H1 (cell line): ENCODE measurements at regions not wholly inside any gene's neighbourhood (a gene's known extent, or its start where the extent isn't known, plus 50 kb on each side); places are given as distances from the start of the nearest gene placed in this dataset.

Experiments
- CTCF ChIA-PET: fragments of 300-600 bp; sonication (Branson Sonifier 250); formaldehyde crosslinking; loops from one replicate; lab custom pipeline; 2021; ENCODE audit not compliant: partially characterized antibody; lab: Charles Lee
- POLR2A ChIA-PET: fragments of 300-600 bp; sonication (Branson Sonifier 250); formaldehyde crosslinking; loops from one replicate; lab custom pipeline; 2021; ENCODE audit warnings: inconsistent platforms; ENCODE audit not compliant: partially characterized antibody; lab: Charles Lee
- DNase-seq, 2 experiments: peaks; one replicate each; pipeline versions ENCODE4 v3.0.0 to v3.0.0-alpha.2; 2010 to 2022; ENCODE audit warnings: low spot score in 2 of 2, low read depth in 1 of 2, mixed read lengths in 1 of 2
- FAIRE-seq: peaks from 2 replicates; lab custom pipeline; 2011; peaks lifted over from hg19 to GRCh38; lab: Jason Lieb, UNC
- H2AFZ ChIP-seq: 2 replicates; pipeline ENCODE4 v1.8.1; 2012; ENCODE audit warnings: low read length, inconsistent platforms
- H2AK5ac ChIP-seq: 2 replicates; pipeline ENCODE4 v1.6.1; 2013; ENCODE audit warnings: low read depth, low read length
- H2BK120ac ChIP-seq: replicated peaks from 2 replicates; pipeline ENCODE3; 2013; ENCODE audit warnings: low read depth, low read length, inconsistent platforms
- H2BK12ac ChIP-seq: 2 replicates; pipeline ENCODE4 v1.6.1; 2013; ENCODE audit warnings: low read depth, low read length
- H2BK15ac ChIP-seq: 2 replicates; pipeline ENCODE4 v1.6.1; 2013; ENCODE audit warnings: low read length
- H2BK20ac ChIP-seq: 2 replicates; pipeline ENCODE4 v1.6.1; 2013; ENCODE audit warnings: low read length
- H2BK5ac ChIP-seq: 2 replicates; pipeline ENCODE4 v1.6.1; 2013; ENCODE audit warnings: low read depth, low read length
- H3K14ac ChIP-seq: 2 replicates; pipeline ENCODE4 v1.6.1; 2013; ENCODE audit warnings: inconsistent platforms; ENCODE audit not compliant: insufficient read length
- H3K18ac ChIP-seq: 2 replicates; pipeline ENCODE4 v1.6.1; 2013; ENCODE audit warnings: low read length; ENCODE audit errors: extremely low read depth
- H3K23ac ChIP-seq: 2 replicates; pipeline ENCODE4 v1.6.1; 2013; ENCODE audit warnings: inconsistent platforms; ENCODE audit not compliant: insufficient read length
- H3K23me2 ChIP-seq: 2 replicates; pipeline ENCODE4 v1.6.1; 2013; ENCODE audit warnings: low read depth, low read length
- H3K27ac ChIP-seq: 2 replicates; pipeline ENCODE4 v1.6.1; 2011; ENCODE audit warnings: low read depth, low read length, inconsistent platforms
- H3K27me3 ChIP-seq, 4 experiments: replicated peaks in 1 of 4; 1 replicate in 1 of 4; 2 replicates in 3 of 4; pipeline versions ENCODE4 v1.6.1 to v1.8.1; 2011 to 2013; ENCODE audit warnings: low read length in 3 of 4, mild to moderate bottlenecking in 3 of 4, inconsistent platforms in 2 of 4, mixed read lengths in 2 of 4, moderate library complexity in 1 of 4; ENCODE audit not compliant: control insufficient read depth in 3 of 4, insufficient read depth in 3 of 4; ENCODE audit errors: extremely low read depth in 1 of 4
- H3K36me3 ChIP-seq, 4 experiments: 2 replicates each; pipeline versions ENCODE4 v1.6.1 to v1.8.1; 2011 to 2013; ENCODE audit warnings: mild to moderate bottlenecking in 4 of 4, low read length in 3 of 4, moderate library complexity in 2 of 4, control low read depth in 1 of 4, inconsistent platforms in 1 of 4; ENCODE audit not compliant: insufficient read depth in 4 of 4, control insufficient read depth in 2 of 4
- H3K4ac ChIP-seq: replicated peaks from 2 replicates; pipeline ENCODE3; 2013; ENCODE audit warnings: low read length, low read depth, mixed read lengths, inconsistent platforms; ENCODE audit not compliant: insufficient read length
- H3K4me1 ChIP-seq, 4 experiments: replicated peaks in 1 of 4; 1 replicate in 1 of 4; 2 replicates in 3 of 4; pipeline versions ENCODE4 v1.6.1 to v1.8.1; 2011 to 2013; ENCODE audit warnings: low read length in 3 of 4, inconsistent platforms in 2 of 4, mixed read lengths in 1 of 4; ENCODE audit not compliant: insufficient read depth in 4 of 4, control insufficient read depth in 3 of 4
- H3K4me2 ChIP-seq, 2 experiments: 2 replicates each; pipeline versions ENCODE4 v1.6.1 to v1.8.1; 2011 to 2013; ENCODE audit warnings: low read depth in 2 of 2, low read length in 2 of 2, control low read depth in 1 of 2, inconsistent platforms in 1 of 2, mild to moderate bottlenecking in 1 of 2; ENCODE audit not compliant: insufficient read depth in 1 of 2
- H3K4me3 ChIP-seq, 4 experiments: fragments of 200-600, 300-600 bp in 1 of 4; sonication (generic), shearing (Covaris generic), sonication (Bioruptor Twin) in 1 of 4; 2 replicates each; pipeline versions ENCODE4 v1.5.1 to v1.8.1; 2011 to 2016; ENCODE audit warnings: low read length in 4 of 4, low read depth in 3 of 4, control low read depth in 2 of 4, inconsistent platforms in 2 of 4, mild to moderate bottlenecking in 2 of 4, mixed read lengths in 1 of 4, moderate library complexity in 1 of 4; ENCODE audit not compliant: insufficient read depth in 2 of 4; ENCODE audit errors: extremely low read depth in 1 of 4
- H3K56ac ChIP-seq: replicated peaks from 2 replicates; pipeline ENCODE3; 2013; ENCODE audit warnings: low read depth, mild to moderate bottlenecking, mixed read lengths, low read length, inconsistent platforms; ENCODE audit not compliant: insufficient read length
- H3K79me1 ChIP-seq: 2 replicates; pipeline ENCODE4 v1.6.1; 2013; ENCODE audit warnings: low read depth, low read length, control low read depth
- H3K79me2 ChIP-seq, 2 experiments: 2 replicates each; pipeline versions ENCODE4 v1.6.1 to v1.8.1; 2012 to 2013; ENCODE audit warnings: low read length in 2 of 2, mild to moderate bottlenecking in 2 of 2, inconsistent platforms in 1 of 2; ENCODE audit not compliant: insufficient read depth in 2 of 2, control insufficient read depth in 1 of 2
- H3K9ac ChIP-seq, 4 experiments: replicated peaks in 1 of 4; 1 replicate in 1 of 4; 2 replicates in 3 of 4; pipeline versions ENCODE4 v1.6.1 to v1.8.1; 2011 to 2013; ENCODE audit warnings: low read depth in 3 of 4, low read length in 3 of 4, control low read depth in 2 of 4, mild to moderate bottlenecking in 2 of 4, moderate library complexity in 2 of 4, inconsistent platforms in 1 of 4; ENCODE audit errors: extremely low read depth in 1 of 4
- H3K9me3 ChIP-seq, 2 experiments: 2 replicates each; pipeline versions ENCODE4 v1.6.1 to v1.8.1; 2012 to 2013; ENCODE audit warnings: mild to moderate bottlenecking in 2 of 2, moderate library complexity in 2 of 2, control low read depth in 1 of 2, inconsistent platforms in 1 of 2, low read depth in 1 of 2, low read length in 1 of 2, mixed read lengths in 1 of 2; ENCODE audit not compliant: insufficient read depth in 2 of 2
- H4K20me1 ChIP-seq, 2 experiments: replicated peaks in 1 of 2; 2 replicates each; pipeline versions ENCODE3 to v1.8.1; 2011 to 2013; ENCODE audit warnings: inconsistent platforms in 2 of 2, low read length in 2 of 2, mild to moderate bottlenecking in 1 of 2; ENCODE audit not compliant: insufficient read depth in 2 of 2, control insufficient read depth in 1 of 2
- H4K5ac ChIP-seq: 2 replicates; pipeline ENCODE4 v1.6.1; 2013; ENCODE audit warnings: low read length, low read depth, mixed read lengths, inconsistent platforms; ENCODE audit not compliant: insufficient read length
- H4K8ac ChIP-seq: 2 replicates; pipeline ENCODE4 v1.8.0; 2013; ENCODE audit warnings: mild to moderate bottlenecking, moderate library complexity, low read length, inconsistent platforms; ENCODE audit not compliant: insufficient read depth; ENCODE audit errors: extremely low read depth
- H4K91ac ChIP-seq: replicated peaks from 2 replicates; pipeline ENCODE3; 2013; ENCODE audit warnings: low read length, mixed read lengths, inconsistent platforms; ENCODE audit not compliant: insufficient read length
- CREB1 ChIP-seq: IDR thresholded peaks from 2 replicates; pipeline ENCODE4 v1.6.1; 2012; ENCODE audit warnings: inconsistent platforms
- E2F6 ChIP-seq: IDR thresholded peaks from 2 replicates; pipeline ENCODE4 v1.6.1; 2012; ENCODE audit warnings: inconsistent platforms
- EGR1 ChIP-seq: IDR thresholded peaks from 2 replicates; pipeline ENCODE4 v1.6.1; 2011; ENCODE audit warnings: low read depth, low read length, borderline replicate concordance
- EP300 ChIP-seq, 2 experiments: IDR thresholded peaks; 1 replicate in 1 of 2; 2 replicates in 1 of 2; pipeline ENCODE4 v1.6.1; 2011 to 2012; ENCODE audit warnings: low read depth in 2 of 2, low read length in 2 of 2, mild to moderate bottlenecking in 2 of 2, borderline replicate concordance in 1 of 2, inconsistent platforms in 1 of 2, moderate library complexity in 1 of 2
- GABPA ChIP-seq: IDR thresholded peaks from 2 replicates; pipeline ENCODE4 v1.6.1; 2011; ENCODE audit warnings: mild to moderate bottlenecking, low read length, moderate library complexity, borderline replicate concordance; ENCODE audit not compliant: insufficient read depth
- RNF2 ChIP-seq: fragments of 200-900, 300-1000 bp; sonication (generic); IDR thresholded peaks from 2 replicates; pipeline ENCODE4 v1.7.1; 2016; ENCODE audit warnings: borderline replicate concordance, low read depth, mild to moderate bottlenecking, antibody characterized with exemption, low read length; ENCODE audit not compliant: poor library complexity, severe bottlenecking; ENCODE audit errors: missing control alignments
- RXRA ChIP-seq: IDR thresholded peaks from 2 replicates; pipeline ENCODE4 v1.6.1; 2011; ENCODE audit warnings: low read depth, mild to moderate bottlenecking, low read length, moderate library complexity; ENCODE audit not compliant: insufficient read depth
- SAP30 ChIP-seq: fragments of 300-600 bp; sonication (generic); IDR thresholded peaks from 2 replicates; pipeline ENCODE4 v1.7.1; 2012; ENCODE audit warnings: low read length, moderate library complexity, mild to moderate bottlenecking, inconsistent platforms; ENCODE audit not compliant: insufficient read depth, insufficient replicate concordance
- SUZ12 ChIP-seq: fragments of 200-600 bp; sonication (generic); IDR thresholded peaks from 2 replicates; pipeline ENCODE4 v1.6.1; 2012; ENCODE audit warnings: mild to moderate bottlenecking, inconsistent platforms, low read length, moderate library complexity, mixed read lengths
- TBP ChIP-seq: IDR thresholded peaks from 2 replicates; pipeline ENCODE4 v1.6.1; 2011; ENCODE audit warnings: low read depth, low read length, improper control_type of control experiment
- TEAD4 ChIP-seq: IDR thresholded peaks from 2 replicates; pipeline ENCODE4 v1.6.1; 2012; ENCODE audit warnings: low read depth, low read length, inconsistent platforms, mixed read lengths
- USF2 ChIP-seq: IDR thresholded peaks from 2 replicates; pipeline ENCODE4 v1.6.1; 2011; ENCODE audit warnings: low read length, improper control_type of control experiment
- WGBS, 2 experiments: shearing (Covaris generic) in 1 of 2; methylation state at CpG; one replicate each; pipeline versions ENCODE4 v1.1.6 to v1.1.7; 2013 to 2015; ENCODE audit warnings: low lambda C conversion rate in 2 of 2, mixed read lengths in 2 of 2, inconsistent platforms in 1 of 2, low coverage in 1 of 2, missing lambda C conversion rate in 1 of 2; ENCODE audit not compliant: insufficient replicate concordance in 2 of 2, insufficient coverage in 1 of 2, insufficient read length in 1 of 2; ENCODE audit errors: extremely low coverage in 1 of 2, missing lambda C conversion rate in 1 of 2; 5-methylcytosine and 5-hydroxymethylcytosine counted together

- Histone ChIP-seq H3K4ac (no peak overlapping the region), H3K18ac (no peak overlapping the region), H2BK20ac (no peak overlapping the region), H4K20me1 (no peaks in the 10 kb centered on the region), H3K9me3 (no peaks in the 10 kb centered on the region), H3K14ac (no peak overlapping the region), H4K5ac (no peak overlapping the region), H2BK12ac (no peak overlapping the region), H3K9ac (no peak overlapping the region), H2BK120ac (no peak overlapping the region), H3K36me3 (no peaks in the 10 kb centered on the region), H3K4me1 (no peaks in the 10 kb centered on the region), H4K8ac (no peak overlapping the region), H3K79me1 (no peaks in the 10 kb centered on the region), H2AK5ac (no peak overlapping the region), H4K91ac (no peak overlapping the region), H2AFZ (no peak overlapping the region), H2BK5ac (no peak overlapping the region), H3K27me3 (no peaks in the 10 kb centered on the region), H3K56ac (no peak overlapping the region), H3K23ac (no peak overlapping the region), H3K79me2 (no peaks in the 10 kb centered on the region), H3K4me2 (no peak overlapping the region), H2BK15ac (no peak overlapping the region), H3K23me2 (no peaks in the 10 kb centered on the region), H3K27ac (no peak overlapping the region), H3K4me3 (no peak overlapping the region)
- no peak for FAIRE-seq
- ChIA-PET CTCF (interaction anchor here (0.6 kb wide), 1 partner anchor 586 kb away, joined by 3 read pairs; no protein-coding TSS in a partner anchor), POLR2A (no interaction called here)
- no peak for DNase-seq
- 95% methylated on average over 4 of the region's 4 CpGs; no CpG with 5 or more reads in 1 of the 2 experiments for WGBS, 2 experiments
- TF ChIP-seq RNF2 (no peak), SAP30 (no peak), TBP (no peak), USF2 (no peak), EGR1 (no peak), SUZ12 (no peak), TEAD4 (no peak), CREB1 (no peak), E2F6 (no peak), RXRA (no peak), EP300 (IDR thresholded peaks at IDR 0.05; ENCODE audit: borderline replicate concordance in 1 of 2, low read depth in 2 of 2, low read length in 2 of 2) (no peak), GABPA (no peak)
Observed at GRCh38 chr2:182573553-182573952, 142.5 kb upstream of the DNAJC10 start.
